ENCODE measurements at regions not wholly inside any gene's neighbourhood (a gene's known extent, or its start where the extent isn't known, plus 50 kb on each side); places are given as distances from the start of the nearest gene placed in this dataset.

DNA sequence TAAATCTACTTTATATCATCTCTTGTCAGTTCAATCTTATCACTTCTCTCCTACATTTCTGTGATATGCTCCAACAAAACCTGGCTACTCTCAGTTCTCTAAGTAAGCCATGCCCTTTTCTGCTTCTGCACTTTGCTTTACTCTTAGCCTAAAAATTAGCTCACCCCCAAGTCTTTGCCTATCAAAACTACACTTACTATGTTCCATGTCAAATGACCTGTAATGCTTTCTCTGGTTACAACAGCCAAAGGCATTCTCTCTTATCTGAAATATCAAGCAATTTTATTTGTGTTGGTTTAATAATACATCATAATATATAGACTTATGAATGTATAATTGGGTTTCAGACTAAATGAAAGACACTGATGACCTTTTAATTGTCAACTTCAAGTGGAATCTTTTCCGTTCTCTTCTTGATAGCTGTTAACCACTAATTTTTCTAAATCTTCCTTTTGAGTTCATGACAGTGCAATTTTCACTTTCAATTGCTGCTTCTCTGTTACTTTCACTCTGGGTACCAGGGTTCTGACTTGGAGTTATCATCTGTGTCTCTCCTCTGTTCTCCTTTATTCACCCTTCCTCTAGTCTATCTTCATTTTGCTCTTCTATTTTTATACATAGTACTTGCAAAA lies 619.0 kb upstream of the GOLIM4 start:
- TF ChIP-seq, protein P1, sequence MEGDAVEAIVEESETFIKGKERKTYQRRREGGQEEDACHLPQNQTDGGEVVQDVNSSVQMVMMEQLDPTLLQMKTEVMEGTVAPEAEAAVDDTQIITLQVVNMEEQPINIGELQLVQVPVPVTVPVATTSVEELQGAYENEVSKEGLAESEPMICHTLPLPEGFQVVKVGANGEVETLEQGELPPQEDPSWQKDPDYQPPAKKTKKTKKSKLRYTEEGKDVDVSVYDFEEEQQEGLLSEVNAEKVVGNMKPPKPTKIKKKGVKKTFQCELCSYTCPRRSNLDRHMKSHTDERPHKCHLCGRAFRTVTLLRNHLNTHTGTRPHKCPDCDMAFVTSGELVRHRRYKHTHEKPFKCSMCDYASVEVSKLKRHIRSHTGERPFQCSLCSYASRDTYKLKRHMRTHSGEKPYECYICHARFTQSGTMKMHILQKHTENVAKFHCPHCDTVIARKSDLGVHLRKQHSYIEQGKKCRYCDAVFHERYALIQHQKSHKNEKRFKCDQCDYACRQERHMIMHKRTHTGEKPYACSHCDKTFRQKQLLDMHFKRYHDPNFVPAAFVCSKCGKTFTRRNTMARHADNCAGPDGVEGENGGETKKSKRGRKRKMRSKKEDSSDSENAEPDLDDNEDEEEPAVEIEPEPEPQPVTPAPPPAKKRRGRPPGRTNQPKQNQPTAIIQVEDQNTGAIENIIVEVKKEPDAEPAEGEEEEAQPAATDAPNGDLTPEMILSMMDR (conservative IDR thresholded peaks at IDR 0.05): no peak
- TF ChIP-seq EZH2 (IDR thresholded peaks at IDR 0.05; ENCODE audit: low read depth): no peak
- H4K20me1 ChIP-seq (ENCODE audit: insufficient read depth): no peaks in the 10 kb centered on the region
- no TSS peak for BruUV-seq (replicated peaks)
- CTCF ChIA-PET: no interaction called here
- H3K79me2 ChIP-seq (ENCODE audit: low read depth): no peaks in the 10 kb centered on the region
- H3F3A ChIP-seq (ENCODE audit: insufficient read depth, low read depth): no peaks in the 10 kb centered on the region
- no peaks in the 10 kb centered on the region for H3K27me3 ChIP-seq (ENCODE audit: insufficient read depth, low read depth)
- H3K4me2 ChIP-seq: no peak overlapping the region
- H3K4me1 ChIP-seq (replicated peaks; ENCODE audit: insufficient read depth): no peaks in the 10 kb centered on the region
- no peaks in the 10 kb centered on the region for H3K36me3 ChIP-seq (ENCODE audit: low read depth)
- H2AFZ ChIP-seq: no peak overlapping the region
- H3K9me3 ChIP-seq (ENCODE audit: insufficient read depth, low read depth): no peaks in the 10 kb centered on the region
- DNase-seq: no peak
- no peaks in the 10 kb centered on the region for H3K9me2 ChIP-seq (ENCODE audit: insufficient read depth)
- no peak overlapping the region for H3K27ac ChIP-seq
- intact Hi-C loops (cut with micrococcal nuclease; ENCODE audit: unreplicated experiment): no loop called here
- H3K4me3 ChIP-seq: no peak overlapping the region
- POLR2A ChIA-PET (ENCODE audit: unreplicated experiment): no interaction called here

DNA sequence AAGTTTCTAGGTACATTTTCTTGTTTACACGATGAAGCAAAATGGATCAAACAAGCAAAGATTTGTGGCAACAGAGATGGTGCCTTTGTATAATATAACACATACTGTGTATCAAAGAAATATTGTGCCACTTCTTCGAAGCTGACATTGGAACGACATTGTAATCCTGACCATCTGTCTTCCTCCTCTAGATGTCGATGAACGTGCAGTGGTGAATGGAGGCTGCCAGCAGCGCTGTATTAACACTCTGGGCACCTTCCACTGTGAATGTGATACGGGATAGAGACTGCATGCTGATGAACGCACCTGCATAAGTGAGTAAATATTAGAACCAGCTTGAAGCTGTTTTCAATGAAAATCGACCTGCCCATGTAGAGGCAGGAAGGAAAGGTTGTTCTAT lies 613.3 kb upstream of the GOLIM4 start:
- CTCF ChIA-PET: no interaction called here
- BruUV-seq (replicated peaks): no TSS peak
- intact Hi-C loops (cut with micrococcal nuclease; ENCODE audit: unreplicated experiment): no loop called here

DNA sequence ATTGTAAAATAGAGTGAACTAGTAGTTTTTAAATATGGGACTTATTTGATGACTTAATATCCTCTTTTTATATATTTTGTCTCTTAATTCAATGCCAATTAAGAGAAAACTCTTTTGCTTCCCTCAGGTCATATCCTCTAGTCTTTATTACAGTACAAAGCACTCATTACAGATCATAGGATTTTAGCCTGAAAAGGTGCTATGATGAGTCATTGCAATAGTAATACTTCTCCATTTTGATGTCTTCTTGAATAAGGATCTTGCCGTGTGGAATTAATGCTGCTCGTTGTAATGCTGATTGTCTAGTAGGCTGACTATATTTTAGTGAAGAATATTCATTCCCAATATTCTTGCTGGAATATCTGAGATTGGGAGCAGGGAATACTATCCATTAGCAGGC lies 612.2 kb upstream of the GOLIM4 start:
- H3K9me3 ChIP-seq (ENCODE audit: insufficient read depth, low read depth): no peaks in the 10 kb centered on the region
- TF ChIP-seq, protein P1 (conservative IDR thresholded peaks at IDR 0.05): no peak
- TF ChIP-seq EZH2 (IDR thresholded peaks at IDR 0.05; ENCODE audit: low read depth): no peak
- H3K9me2 ChIP-seq (ENCODE audit: insufficient read depth): no peaks in the 10 kb centered on the region
- CTCF ChIA-PET: no interaction called here
- BruUV-seq (replicated peaks): no TSS peak
- no peak overlapping the region for H3K4me2 ChIP-seq
- no peaks in the 10 kb centered on the region for H3F3A ChIP-seq (ENCODE audit: insufficient read depth, low read depth)
- POLR2A ChIA-PET (ENCODE audit: unreplicated experiment): no interaction called here
- intact Hi-C loops (cut with micrococcal nuclease; ENCODE audit: unreplicated experiment): no loop called here
- H3K79me2 ChIP-seq (ENCODE audit: low read depth): no peaks in the 10 kb centered on the region
- no peak for DNase-seq
- H4K20me1 ChIP-seq (ENCODE audit: insufficient read depth): no peaks in the 10 kb centered on the region
- H3K27me3 ChIP-seq (ENCODE audit: insufficient read depth, low read depth): no peaks in the 10 kb centered on the region
- no peaks in the 10 kb centered on the region for H3K4me1 ChIP-seq (replicated peaks; ENCODE audit: insufficient read depth)
- no peak overlapping the region for H3K27ac ChIP-seq
- H3K4me3 ChIP-seq: no peak overlapping the region
- H3K36me3 ChIP-seq (ENCODE audit: low read depth): no peaks in the 10 kb centered on the region
- H2AFZ ChIP-seq: no peak overlapping the region; the same call in 1 of the 2 replicates

More for the DNA sequence above, 613.3 kb upstream of the GOLIM4 start:
- Histone ChIP-seq H2AFZ (no peak overlapping the region), H3K27me3 (ENCODE audit: insufficient read depth, low read depth) (no peaks in the 10 kb centered on the region), H3K9me3 (ENCODE audit: insufficient read depth, low read depth) (no peaks in the 10 kb centered on the region), H3K27ac (no peak overlapping the region), H3K4me2 (no peak overlapping the region), H3K4me3 (no peak overlapping the region), H3K36me3 (ENCODE audit: low read depth) (no peaks in the 10 kb centered on the region), H3F3A (ENCODE audit: insufficient read depth, low read depth) (no peaks in the 10 kb centered on the region), H3K79me2 (ENCODE audit: low read depth) (no peaks in the 10 kb centered on the region), H3K4me1 (replicated peaks; ENCODE audit: insufficient read depth) (no peaks in the 10 kb centered on the region), H3K9me2 (ENCODE audit: insufficient read depth) (no peaks in the 10 kb centered on the region), H4K20me1 (ENCODE audit: insufficient read depth) (no peaks in the 10 kb centered on the region)
- no peak for DNase-seq
- TF ChIP-seq, protein P1 (conservative IDR thresholded peaks at IDR 0.05): no peak
- TF ChIP-seq EZH2 (IDR thresholded peaks at IDR 0.05; ENCODE audit: low read depth): no peak
- POLR2A ChIA-PET (ENCODE audit: unreplicated experiment): no interaction called here

All from PC-9 (cell line).